Stimulated activated CD4-positive, alpha-beta T cell treated with anti-CD3 and anti-CD28 coated beads, Interleukin-2, amount 100 ng/mL, for 48 hours (primary cell): ENCODE measurements at regions not wholly inside any gene's neighbourhood (a gene's known extent, or its start where the extent isn't known, plus 50 kb on each side); places are given as distances from the start of the nearest gene placed in this dataset.
A peak's percentile ranks its signal among the peaks of the same experiment; 100 is the strongest.
"Not testable (repeated sequence)": the region's sequence is repeated elsewhere in the genome, so short reads cannot be mapped to it uniquely, and the experiment has no call there.

Experiments
- DNase-seq, 2 donors: peaks; one replicate each; pipeline ENCODE4 v3.0.0-alpha.2; 2020

DNA sequence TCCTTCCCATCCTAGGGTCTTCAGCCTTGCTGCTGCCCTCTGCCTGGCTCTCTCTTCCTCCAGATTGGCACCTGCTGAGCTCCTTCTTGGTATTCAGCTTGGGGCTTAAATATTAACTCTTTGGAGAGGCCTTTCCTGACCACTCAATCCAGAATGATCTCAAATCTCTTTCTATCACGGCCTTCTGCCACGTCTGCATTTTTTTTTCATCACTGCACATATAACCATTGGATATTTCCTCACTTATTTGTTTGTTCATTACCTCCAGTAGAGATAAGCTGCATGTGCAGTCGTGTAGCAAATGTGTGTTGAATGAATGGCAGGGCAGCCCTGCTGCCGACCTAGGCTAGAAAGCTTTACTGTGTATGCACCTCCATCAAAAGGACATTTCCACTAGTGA is 51.6 kb upstream of the MPP7 start:
- DNase-seq = no peak

DNA sequence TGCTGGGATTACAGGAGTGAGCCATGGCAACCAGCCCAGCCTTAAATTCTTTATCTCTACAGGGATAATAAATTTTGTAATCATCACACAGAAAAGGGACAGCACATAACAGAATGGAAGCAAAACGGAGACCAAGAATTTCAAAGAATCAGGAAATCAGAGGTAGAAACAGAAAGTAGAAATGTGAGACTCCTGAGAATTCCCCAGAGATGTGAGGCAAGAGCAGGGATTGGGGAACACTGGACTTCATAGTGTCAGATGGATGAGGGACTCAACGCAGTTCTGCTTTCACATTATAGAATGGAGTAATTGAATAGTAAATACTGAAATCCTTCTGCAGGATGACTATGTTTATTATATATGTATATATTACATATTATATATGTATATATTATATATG is 52.5 kb upstream of the MPP7 start:
- DNase-seq = no peak

DNA sequence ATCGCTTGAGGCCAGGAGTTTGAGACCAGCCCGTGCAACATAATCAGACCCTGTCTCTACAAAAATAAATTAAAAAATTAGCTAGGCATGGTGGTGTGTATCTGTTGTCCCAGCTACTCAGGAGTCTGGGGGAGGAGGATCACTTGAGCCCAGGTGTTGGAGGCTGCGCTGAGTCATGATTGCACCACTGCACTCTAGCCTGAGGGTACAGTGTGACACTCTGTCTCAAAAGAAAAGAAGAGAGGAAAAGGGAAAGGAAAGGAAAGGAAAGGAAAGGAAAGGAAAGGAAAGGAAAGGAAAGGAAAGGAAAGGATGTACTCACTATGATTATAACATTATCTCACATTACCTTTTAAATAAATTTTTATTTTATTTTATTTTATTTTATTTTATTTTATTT is 56.5 kb upstream of the MPP7 start:
- DNase-seq = no peak

DNA sequence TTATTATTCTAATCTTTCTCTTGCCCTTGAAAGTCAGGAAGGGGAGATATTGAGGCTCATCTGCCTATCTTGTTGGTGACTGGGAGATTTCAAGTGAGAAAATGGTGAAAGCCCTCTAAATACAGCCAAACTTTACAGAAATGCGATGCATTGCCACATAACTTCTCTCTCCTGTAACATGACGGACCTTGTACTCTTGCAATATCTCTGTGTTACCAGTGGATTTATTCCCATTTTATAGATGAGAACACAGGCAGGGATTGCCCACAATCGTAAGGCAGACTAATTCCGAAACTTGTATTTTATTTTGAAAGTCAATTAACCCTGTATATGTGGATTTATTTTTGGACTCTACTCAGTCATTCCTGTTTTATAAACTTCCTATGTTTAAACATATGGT is 57.3 kb upstream of the MPP7 start:
- no peak for DNase-seq

DNA sequence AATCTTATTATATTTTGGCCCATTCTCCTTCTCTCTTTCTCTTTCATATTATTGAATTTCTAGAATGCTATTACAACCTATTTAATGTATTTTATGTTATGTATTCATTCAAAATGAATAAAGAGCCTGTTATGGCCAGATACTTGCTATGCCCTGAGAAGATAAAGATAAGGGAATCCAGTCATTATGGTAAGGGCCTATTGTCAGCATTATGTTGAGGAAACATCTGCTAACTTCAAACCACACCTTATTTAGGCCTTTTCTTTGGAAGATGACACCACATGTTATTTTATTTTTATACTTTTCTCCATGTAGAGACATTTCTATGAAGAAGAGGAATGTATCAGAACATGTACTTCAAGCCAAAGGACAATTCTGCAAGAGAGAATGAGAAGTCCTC is 60.5 kb upstream of the MPP7 start:
- DNase-seq = no peak

DNA sequence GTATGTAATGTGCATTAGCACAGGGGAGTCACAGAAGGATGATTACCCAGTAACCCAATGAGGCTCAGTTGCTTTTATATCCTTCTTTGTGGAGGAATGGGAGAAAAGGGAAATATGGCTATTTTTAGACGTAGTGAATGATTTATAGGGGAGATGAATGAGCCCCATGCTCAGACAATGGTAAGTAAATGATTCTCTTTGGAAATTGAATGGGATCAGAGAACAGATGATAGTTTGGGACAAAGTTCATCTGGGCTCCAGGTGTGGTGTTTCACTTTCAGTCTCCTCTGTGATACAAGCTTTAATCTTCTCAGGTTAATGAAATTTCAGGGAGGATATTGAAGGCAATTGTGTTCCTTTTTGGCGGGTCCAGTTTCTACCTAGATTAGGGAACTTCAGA is 63.0 kb upstream of the MPP7 start:
- no peak for DNase-seq

DNA sequence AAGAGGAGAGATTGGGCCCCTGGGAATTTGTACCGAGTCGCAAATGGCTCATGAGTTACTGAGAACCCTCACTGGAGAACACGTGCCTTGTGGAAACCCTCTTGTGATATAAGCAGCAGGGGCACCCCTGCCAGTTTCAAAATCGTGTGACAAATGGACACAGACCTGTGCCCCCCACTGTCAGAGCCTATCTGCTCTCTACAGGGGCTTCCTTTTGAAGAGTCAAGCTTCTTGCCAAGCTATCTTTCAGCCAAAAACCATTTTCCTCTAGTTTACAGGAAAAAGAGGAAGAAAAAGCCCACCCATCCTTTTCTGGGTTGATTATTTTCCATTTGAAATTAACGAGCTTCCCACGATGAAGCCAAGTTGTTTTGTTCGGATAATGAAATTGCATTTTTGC is 64.1 kb upstream of the MPP7 start:
- no peak for DNase-seq

DNA sequence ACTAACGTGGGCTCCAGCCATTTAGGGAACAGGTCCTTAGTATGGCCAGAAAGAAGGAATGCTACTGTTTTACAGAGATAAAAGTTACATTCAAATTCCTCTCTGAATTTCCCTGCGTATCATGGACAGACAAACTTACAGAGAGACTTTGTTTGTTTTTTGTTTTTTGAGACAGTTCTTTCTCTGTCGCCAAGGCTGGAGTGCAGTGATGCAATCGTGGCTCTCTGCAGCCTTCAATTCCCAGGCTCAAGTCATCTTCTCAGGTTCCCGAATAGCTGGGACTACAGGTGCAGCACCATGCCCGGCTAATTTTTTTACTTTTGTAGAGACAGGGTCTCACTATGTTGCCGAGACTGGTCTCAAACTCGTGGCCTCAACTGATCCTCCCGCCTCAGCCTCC is 64.5 kb upstream of the MPP7 start:
- no peak for DNase-seq

DNA sequence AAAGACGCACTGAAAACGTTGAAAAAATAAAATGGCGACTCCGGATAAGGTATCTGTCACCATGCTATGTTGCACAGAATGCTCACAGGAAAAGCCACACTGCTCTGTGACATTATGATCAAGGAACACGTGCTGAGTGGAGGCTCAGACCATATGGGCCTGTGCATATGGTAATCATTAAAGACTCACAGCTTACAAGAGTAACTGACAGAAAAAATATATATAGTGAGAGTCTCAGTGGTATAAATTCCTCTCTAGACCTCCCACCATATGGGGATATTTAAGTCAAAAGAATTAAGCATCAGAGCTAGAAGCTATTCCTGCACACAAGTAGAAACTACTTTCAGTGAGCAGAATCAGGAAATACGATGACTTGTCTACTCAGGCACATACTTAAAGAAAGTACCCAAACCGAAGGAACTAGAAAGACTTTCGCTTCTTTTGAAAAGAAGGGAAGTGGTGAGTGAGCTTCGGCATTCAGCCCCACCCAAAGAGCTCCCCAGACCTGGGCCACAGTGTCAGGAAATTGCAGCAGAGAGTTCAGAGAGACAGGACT is 65.1 kb upstream of the MPP7 start:
- DNase-seq = peak; percentile 23 to 29

DNA sequence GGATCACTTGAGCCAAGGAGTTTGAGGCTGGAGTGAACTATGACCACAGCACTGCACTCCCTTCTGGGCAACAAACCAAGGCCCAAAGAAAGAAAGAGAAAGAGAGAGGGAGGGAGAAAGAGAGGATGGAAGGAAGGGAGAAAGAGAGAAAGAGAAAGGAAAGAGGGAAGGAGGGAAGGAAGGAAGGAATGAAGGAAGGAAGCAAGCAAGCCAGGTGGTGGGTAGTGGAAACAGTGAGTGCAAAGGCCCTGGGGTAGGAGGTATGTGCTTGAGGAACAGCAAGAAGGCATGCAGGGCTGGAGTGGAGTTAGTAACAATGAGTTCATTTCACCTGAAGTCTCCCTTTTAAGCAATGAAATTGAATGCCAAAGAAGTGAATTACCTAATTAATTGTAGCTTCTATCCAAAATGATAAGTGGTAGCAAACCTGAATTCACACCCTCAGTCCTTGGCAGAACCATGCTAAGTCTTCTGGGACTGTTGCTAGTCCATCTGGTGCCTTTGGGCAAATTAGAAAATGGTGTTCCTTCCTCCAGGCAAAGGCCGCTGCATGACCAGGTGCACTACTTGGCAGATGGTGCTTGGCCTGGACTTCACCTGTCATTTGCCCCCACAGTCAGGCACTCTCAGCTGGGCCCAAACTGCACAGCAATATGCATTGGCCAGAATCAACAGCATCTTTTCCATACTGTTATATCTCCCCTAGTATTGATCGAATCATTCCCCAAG is 67.4 kb upstream of the MPP7 start:
- DNase-seq = no peak

DNA sequence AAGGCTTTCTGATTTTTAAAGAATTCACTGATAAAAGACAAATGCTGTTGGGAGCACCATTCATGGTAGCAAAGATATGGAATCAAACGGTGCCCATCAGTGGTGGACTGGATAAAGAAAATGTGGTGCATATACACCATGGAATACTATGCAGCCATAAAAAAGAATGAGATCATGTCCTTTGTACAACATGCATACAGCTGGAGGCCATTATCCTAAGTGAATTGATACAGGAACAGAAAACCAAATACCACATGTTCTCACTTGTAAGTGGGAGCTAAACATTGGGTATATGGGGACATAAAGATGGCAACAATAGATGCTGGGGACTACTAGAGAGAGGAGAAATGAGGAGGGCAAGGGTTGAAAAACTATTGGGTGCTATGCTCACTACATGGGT is 68.8 kb upstream of the MPP7 start:
- not testable (repeated sequence) for DNase-seq

DNA sequence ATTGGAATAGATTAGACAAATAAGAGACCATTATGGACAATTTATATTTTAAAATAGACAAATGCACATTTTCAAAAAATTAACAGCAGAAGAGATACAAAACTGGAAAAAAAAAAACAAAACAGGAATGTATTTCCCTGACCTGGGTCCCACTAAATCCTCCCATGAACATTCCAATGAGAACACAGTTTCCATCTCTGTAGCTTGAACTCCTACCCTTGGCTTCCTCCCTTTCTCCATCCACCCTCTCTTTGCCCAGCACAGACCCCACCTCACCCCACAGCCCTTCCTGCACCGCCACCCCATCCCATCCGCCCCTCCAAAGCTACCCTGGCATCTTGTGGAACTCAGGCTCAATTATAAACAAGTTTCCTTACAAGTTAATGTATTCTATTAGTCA is 71.2 kb upstream of the MPP7 start:
- no peak for DNase-seq

DNA sequence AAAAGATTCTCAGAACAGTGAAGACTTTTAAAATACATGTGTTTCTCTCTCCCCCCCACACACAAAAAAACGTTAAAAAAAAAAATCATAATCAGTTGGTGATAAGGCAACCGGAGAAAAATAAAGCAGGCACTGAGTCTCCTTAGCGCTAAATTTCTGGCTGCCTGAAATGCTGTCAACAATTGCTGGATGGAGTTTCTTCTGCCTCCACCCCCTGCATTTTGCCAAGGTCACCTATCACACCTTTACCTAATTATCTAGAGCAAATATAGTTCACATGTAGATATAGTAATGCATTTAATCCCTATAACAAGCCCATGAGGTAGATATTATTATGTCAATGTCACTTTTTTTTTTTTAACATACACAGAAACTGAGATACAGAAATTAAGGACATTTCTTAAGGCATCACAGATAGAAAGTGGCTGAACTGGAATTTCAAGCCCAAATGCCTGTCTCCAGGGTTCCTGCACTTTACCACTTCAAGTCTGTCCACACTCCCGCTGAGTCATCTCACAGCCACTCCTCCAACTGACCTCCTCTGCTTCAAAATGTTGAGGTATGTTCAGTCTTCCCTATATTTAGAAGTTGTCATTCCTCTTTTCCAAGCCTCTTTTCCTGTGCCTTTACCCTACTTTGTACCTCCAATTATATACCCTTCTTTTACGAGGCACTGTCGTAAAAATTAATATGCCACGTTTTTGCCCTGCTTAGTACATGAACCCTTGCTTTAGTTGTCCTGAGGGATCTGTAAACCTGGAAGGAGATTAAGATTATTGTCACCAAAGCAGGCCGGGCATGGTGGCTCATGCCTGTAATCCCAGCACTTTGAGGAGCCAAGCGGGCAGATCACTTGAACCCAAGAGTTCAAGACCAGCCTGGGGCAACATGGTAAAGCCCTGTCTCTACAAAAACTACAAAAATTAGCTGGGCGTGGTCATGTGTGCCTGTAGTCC is 72.8 kb upstream of the MPP7 start:
- no peak for DNase-seq

DNA sequence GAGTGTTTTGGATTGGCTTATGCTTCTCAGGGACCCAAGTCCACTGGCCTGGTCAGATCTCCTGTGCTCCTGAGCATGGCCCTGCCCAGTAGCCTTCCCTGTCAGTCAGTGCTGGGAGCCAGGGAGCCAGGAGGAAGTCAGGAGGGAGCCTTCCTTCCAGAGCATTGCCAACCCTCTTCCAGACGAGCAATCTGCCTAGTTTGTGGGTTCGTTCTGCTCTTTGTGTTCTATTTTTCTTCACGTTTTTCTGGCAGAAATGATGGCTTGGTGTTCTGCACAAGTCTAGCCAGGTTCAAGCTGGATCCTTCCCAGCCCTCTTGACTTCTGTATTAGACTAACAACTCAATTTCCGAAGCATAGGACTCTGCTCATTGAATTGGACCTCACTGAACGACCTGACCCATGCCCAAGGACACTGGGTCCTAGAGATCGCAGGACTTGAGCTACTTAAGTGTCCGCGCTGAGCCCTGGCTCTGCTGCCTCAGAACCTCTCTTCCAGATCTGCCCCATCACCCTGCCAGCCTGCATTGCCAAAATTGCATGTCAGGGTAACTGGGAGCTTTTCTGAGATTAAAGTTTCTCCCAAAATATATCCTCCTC is 76.2 kb upstream of the MPP7 start:
- no peak for DNase-seq

DNA sequence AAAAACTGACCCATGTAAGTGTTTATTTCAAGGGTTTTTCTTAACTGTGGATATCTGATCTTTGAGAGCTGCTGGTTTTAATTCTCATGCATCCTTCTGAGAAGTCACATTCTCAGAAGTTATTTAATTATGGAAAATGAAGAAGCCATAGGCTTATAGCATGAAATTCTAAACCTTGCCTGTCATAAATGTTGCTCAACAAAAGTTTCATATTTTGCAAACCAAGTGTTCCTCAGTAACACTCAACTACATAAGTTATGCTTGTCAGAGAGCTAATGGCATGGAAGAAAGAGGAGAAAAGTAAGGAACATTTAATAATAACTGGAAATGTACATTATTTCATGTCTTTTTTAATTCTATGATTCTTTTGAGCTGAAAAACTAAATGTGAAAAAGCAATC is 78.6 kb upstream of the MPP7 start:
- no peak for DNase-seq

DNA sequence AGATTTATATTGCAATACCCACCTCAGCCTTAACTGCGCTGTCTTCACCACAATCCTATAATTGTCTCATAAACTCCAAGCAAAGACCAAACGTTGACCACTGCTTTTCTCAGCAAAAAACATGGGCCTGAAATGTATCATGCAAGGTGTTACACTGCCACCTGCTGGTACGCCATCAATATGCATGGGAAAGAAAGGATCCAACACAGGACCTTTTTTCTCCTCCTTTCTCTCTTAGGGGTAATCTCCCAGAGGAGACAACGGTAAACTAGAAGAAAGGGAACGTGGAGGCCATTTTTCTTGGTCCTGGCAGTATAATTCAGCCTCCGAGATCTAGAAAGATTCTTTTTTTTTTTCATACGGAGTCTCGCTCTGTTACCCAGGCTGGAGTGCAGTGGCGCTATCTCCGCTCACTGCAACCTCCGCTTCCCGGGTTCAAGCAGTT is 79.1 kb upstream of the MPP7 start:
- DNase-seq = peak; percentile 83 to 86

DNA sequence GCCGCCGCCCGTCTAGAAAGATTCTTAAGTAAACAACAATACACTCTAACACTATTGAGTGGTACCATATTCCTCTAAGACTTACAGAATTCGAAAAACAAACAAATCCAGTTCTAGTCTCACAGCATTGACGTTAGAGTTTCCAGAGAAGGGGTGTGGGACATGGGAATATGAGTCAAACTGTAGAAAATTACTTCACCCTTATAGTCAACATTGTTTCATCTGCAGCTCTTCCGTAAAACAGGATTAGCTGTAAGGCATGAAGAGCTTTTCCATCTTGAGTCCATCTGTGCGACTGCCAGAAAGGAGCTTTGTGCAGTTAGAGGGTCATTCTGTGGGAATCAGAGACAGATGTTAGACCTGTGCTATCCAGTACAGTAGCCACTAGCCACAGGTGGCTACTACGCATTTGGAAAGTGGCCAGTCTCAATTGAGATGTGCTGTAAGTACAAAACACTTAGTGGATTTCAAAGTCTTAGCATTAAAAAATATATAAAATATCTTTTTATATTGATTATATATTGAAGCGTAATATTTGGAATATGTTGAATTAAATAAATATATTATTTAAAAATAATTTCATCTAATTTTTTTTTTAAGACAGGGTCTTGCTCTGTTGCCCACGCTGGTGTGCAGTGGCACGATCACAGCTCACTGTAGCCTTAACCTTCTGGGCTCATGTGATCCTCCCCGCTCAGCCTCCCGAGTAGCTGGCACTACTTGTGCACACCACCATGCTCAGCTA is 79.8 kb upstream of the MPP7 start:
- DNase-seq = no peak

DNA sequence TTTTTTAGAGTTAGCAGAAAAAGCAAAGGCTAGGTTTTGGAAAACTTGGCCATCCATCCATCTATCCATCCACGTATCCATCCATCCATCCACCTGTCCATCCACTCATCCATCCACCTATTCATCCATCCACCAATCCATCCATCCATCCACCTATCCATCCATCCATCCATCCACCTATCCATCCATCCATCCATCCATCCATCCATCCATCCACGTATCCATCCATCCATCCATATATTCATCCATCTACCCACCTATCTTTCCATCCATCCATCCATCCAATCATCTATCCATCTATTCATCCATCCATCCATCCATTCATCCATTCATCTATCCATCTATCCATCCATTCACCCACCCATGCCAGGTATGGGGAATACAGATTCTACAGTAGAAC is 81.7 kb upstream of the MPP7 start:
- DNase-seq = no peak

DNA sequence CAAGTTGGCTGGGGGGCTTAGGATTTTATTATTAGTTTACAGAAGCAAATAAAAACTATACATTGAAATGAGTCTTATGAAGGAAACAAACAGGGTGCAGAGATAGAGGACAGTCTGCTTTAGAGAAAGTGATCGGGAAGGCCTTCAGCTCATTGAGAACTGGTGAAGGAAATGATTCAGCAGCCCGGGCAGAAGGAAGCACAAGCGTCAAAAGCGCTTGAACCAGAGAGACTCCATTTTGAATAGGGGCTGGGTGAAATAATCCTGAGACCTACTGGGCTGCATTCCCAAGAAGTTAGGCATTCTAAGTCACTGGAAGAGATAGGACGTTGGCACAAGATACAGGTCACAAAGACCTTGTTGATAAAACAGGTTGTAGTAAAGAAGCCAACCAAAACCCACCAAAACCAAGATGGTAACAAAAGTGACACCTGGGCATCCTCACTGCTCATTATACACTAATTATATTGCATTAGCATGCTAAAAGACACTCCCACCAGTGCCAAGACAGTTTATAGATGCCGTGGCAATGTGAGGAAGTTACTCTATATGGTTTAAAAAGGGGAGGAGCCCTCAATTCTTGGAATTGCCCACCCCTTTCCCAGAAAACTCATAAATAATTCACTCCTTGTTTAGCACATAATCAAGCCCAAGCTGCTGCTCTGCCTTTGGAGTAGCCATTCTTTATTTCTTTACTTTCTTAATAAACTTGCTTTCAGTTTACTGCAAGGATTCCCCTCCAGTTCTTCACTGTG is 83.1 kb upstream of the MPP7 start:
- DNase-seq = no peak

DNA sequence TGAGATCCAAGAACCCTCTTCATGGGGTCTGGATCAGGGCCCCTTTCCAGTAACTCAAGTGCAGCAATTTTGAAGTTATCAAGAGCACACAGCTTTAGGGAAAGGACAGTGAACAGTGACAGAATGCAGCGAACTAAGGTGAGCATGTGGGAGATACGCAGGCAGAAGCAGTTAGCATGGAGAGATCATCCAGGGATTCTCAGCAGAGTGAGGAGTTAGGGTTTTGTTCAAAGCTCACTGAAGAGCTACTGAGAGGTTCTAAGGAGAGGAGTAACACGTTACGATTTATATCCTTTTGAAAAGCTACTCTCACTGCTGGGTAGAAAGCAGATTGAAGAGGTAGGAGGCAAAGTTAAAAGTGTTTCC is 83.6 kb upstream of the MPP7 start:
- no peak for DNase-seq

DNA sequence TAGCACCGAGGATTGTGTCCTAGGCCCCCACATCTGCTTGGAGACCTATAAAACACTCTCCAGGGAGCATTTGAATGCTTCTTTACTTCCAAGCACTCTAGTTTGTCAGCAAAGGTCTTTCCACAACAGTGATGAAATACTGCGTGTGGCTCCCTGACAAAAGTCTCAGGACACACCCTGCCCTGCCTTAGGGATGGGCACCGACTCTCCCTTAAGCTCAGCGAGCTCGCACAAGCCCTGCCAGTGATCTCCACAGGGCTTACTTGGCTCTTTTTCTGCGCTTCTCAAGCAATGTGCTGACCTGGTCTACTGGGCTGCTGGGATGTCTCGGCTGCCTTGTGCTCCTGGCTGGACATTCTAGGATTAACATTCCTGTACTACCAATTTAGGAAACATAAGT is 84.3 kb upstream of the MPP7 start:
- no peak for DNase-seq

DNA sequence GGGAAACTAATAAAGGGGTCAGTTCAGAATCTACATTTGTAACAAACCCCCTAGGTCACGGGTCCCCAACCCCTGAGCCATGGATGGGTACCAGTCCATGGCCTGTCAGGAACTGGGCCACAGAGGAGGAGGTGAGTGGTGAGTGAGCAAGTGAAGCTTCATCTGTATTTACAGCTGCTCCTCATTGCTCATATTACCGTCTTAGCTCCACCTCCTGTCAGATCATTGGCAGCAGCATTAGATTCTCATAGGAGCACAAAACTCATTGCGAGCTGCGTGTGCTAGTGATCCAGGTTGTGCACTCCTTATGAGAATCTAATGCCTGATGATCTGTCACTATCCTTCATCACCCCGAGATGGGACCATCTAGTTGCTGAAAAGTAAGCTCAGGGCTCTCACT is 88.4 kb upstream of the MPP7 start:
- no peak for DNase-seq
